ENCODE measurements at regions not wholly inside any gene's neighbourhood (a gene's known extent, or its start where the extent isn't known, plus 50 kb on each side); places are given as distances from the start of the nearest gene placed in this dataset.

DNA sequence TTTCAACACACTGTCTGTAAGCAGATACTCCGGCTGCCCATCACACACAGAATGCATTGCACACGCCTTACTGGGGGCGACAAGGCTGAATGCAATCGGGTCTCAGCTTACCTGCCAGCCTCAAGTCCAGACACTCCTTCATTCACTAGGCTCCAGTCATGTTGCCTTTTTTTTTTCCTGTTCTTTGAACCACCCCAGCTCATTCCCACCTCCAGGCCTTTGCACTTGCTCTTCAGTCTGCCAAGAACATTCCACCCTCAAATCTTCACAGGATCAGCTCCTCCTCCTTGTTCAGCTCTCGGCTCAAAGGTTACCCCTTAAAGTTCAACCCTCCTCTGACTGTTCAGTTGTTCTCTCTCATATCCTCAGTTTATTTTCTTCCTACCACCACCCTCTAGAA lies 181.9 kb upstream of the ESRRG start:
- TF ChIP-seq, protein P1, sequence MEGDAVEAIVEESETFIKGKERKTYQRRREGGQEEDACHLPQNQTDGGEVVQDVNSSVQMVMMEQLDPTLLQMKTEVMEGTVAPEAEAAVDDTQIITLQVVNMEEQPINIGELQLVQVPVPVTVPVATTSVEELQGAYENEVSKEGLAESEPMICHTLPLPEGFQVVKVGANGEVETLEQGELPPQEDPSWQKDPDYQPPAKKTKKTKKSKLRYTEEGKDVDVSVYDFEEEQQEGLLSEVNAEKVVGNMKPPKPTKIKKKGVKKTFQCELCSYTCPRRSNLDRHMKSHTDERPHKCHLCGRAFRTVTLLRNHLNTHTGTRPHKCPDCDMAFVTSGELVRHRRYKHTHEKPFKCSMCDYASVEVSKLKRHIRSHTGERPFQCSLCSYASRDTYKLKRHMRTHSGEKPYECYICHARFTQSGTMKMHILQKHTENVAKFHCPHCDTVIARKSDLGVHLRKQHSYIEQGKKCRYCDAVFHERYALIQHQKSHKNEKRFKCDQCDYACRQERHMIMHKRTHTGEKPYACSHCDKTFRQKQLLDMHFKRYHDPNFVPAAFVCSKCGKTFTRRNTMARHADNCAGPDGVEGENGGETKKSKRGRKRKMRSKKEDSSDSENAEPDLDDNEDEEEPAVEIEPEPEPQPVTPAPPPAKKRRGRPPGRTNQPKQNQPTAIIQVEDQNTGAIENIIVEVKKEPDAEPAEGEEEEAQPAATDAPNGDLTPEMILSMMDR (IDR thresholded peaks at IDR 0.05 in 2 of 3, conservative IDR thresholded peaks at IDR 0.05 in 1 of 3; ENCODE audit: control insufficient read depth in 2 of 3, extremely low read depth in 1 of 3, insufficient read depth in 1 of 3, low read depth in 3 of 3, low read length in 3 of 3) = no peak
- TF ChIP-seq EZH2 (IDR thresholded peaks at IDR 0.05; ENCODE audit: borderline replicate concordance, control insufficient read depth, low read depth, low read length) (no peak), POU2F2 (IDR thresholded peaks at IDR 0.05; ENCODE audit: borderline replicate concordance, low read depth, low read length) (no peak), CBFB (IDR thresholded peaks at IDR 0.05; ENCODE audit: low read depth) (no peak)
- TF ChIP-seq, protein P2, sequence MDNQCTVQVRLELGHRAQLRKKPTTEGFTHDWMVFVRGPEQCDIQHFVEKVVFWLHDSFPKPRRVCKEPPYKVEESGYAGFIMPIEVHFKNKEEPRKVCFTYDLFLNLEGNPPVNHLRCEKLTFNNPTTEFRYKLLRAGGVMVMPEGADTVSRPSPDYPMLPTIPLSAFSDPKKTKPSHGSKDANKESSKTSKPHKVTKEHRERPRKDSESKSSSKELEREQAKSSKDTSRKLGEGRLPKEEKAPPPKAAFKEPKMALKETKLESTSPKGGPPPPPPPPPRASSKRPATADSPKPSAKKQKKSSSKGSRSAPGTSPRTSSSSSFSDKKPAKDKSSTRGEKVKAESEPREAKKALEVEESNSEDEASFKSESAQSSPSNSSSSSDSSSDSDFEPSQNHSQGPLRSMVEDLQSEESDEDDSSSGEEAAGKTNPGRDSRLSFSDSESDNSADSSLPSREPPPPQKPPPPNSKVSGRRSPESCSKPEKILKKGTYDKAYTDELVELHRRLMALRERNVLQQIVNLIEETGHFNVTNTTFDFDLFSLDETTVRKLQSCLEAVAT (IDR thresholded peaks at IDR 0.05) = no peak

All from GM12878 (cell line).